ENCODE measurements at regions not wholly inside any gene's neighbourhood (a gene's known extent, or its start where the extent isn't known, plus 50 kb on each side); places are given as distances from the start of the nearest gene placed in this dataset.
A peak's percentile ranks its signal among the peaks of the same experiment; 100 is the strongest.
"Not testable (repeated sequence)": the region's sequence is repeated elsewhere in the genome, so short reads cannot be mapped to it uniquely, and the experiment has no call there.

GRCh38 chr2:133878326-133878725, 310.1 kb upstream of the NCKAP5 start:
- DNase-seq (ENCODE audit: low read depth in 3 of 3) = no peak

GRCh38 chr2:133879703-133880102, 311.4 kb upstream of the NCKAP5 start:
- DNase-seq (ENCODE audit: low read depth in 3 of 3) = no peak

GRCh38 chr2:133882159-133882558, 313.9 kb upstream of the NCKAP5 start:
- DNase-seq (ENCODE audit: low read depth in 3 of 3) = not testable (repeated sequence)

GRCh38 chr2:133884739-133885381, 316.6 kb upstream of the NCKAP5 start:
- no peak for DNase-seq (ENCODE audit: low read depth in 3 of 3)

- DNase-seq (ENCODE audit: low read depth in 3 of 3) = no peak
Measured at GRCh38 chr2:133885847-133886246, 317.6 kb upstream of the NCKAP5 start.

GRCh38 chr2:133886735-133887675, 318.7 kb upstream of the NCKAP5 start:
- peak; percentile 3 to 15 (median 8) for DNase-seq (ENCODE audit: low read depth in 3 of 3)

GRCh38 chr2:133887676-133888040, 319.4 kb upstream of the NCKAP5 start:
- DNase-seq (ENCODE audit: low read depth in 3 of 3) = no peak

GRCh38 chr2:133888107-133888506, 319.8 kb upstream of the NCKAP5 start:
- no peak for DNase-seq (ENCODE audit: low read depth in 3 of 3)

- no peak for DNase-seq (ENCODE audit: low read depth in 3 of 3)
Measured at GRCh38 chr2:133888621-133889219, 320.5 kb upstream of the NCKAP5 start.

GRCh38 chr2:133892352-133892913, 324.2 kb upstream of the NCKAP5 start:
- no peak for DNase-seq (ENCODE audit: low read depth in 3 of 3)

- no peak for DNase-seq (ENCODE audit: low read depth in 3 of 3)
Measured at GRCh38 chr2:133894429-133894828, 326.2 kb upstream of the NCKAP5 start.

- not testable (repeated sequence) for DNase-seq (ENCODE audit: low read depth in 3 of 3)
Measured at GRCh38 chr2:133897838-133898237, 329.6 kb upstream of the NCKAP5 start.

- no peak for DNase-seq (ENCODE audit: low read depth in 3 of 3)
Measured at GRCh38 chr2:133900909-133901308, 332.6 kb upstream of the NCKAP5 start.

GRCh38 chr2:133906396-133906795, 338.1 kb upstream of the NCKAP5 start:
- no peak for DNase-seq (ENCODE audit: low read depth in 3 of 3)

- no peak for DNase-seq (ENCODE audit: low read depth in 3 of 3)
Measured at GRCh38 chr2:133906926-133907325, 338.7 kb upstream of the NCKAP5 start.

- DNase-seq (ENCODE audit: low read depth in 3 of 3) = no peak
Measured at GRCh38 chr2:133908171-133908570, 339.9 kb upstream of the NCKAP5 start.

GRCh38 chr2:133918141-133918540, 335.7 kb upstream of the MGAT5 start:
- no peak for DNase-seq (ENCODE audit: low read depth in 3 of 3)

GRCh38 chr2:133919285-133919684, 334.6 kb upstream of the MGAT5 start:
- no peak for DNase-seq (ENCODE audit: low read depth in 3 of 3)

GRCh38 chr2:133927894-133928293, 326.0 kb upstream of the MGAT5 start:
- DNase-seq (ENCODE audit: low read depth in 3 of 3) = no peak

GRCh38 chr2:133936096-133936495, 317.8 kb upstream of the MGAT5 start:
- no peak for DNase-seq (ENCODE audit: low read depth in 3 of 3)

- DNase-seq (ENCODE audit: low read depth in 3 of 3) = no peak
Measured at GRCh38 chr2:133936601-133937000, 317.3 kb upstream of the MGAT5 start.

GRCh38 chr2:133937669-133938068, 316.2 kb upstream of the MGAT5 start:
- no peak for DNase-seq (ENCODE audit: low read depth in 3 of 3)
